Trophoblast cell (in vitro differentiated cells and primary cell): ENCODE measurements at regions not wholly inside any gene's neighbourhood (a gene's known extent, or its start where the extent isn't known, plus 50 kb on each side); places are given as distances from the start of the nearest gene placed in this dataset.
A peak's percentile ranks its signal among the peaks of the same experiment; 100 is the strongest.

Experiments
- DNase-seq, 2 donors: peaks; one replicate each; pipeline ENCODE4 v3.0.0-alpha.2; 2016
- H2AFZ ChIP-seq: 2 replicates; pipeline ENCODE4 v1.6.1; 2013; ENCODE audit warnings: low read length, moderate library complexity, mild to moderate bottlenecking; ENCODE audit not compliant: insufficient read depth, poor library complexity
- H2AK5ac ChIP-seq: 2 replicates; pipeline ENCODE4 v1.6.1; 2013; ENCODE audit warnings: mild to moderate bottlenecking, low read length
- H2BK120ac ChIP-seq: 2 replicates; pipeline ENCODE4 v1.6.1; 2013; ENCODE audit warnings: low read length, mild to moderate bottlenecking, moderate library complexity; ENCODE audit not compliant: insufficient read depth, poor library complexity
- H2BK12ac ChIP-seq: 2 replicates; pipeline ENCODE4 v1.6.1; 2013; ENCODE audit warnings: mild to moderate bottlenecking, low read length, moderate library complexity
- H2BK5ac ChIP-seq: 2 replicates; pipeline ENCODE4 v1.6.1; 2013; ENCODE audit warnings: low read length, low read depth, moderate library complexity, mild to moderate bottlenecking; ENCODE audit not compliant: poor library complexity
- H3K14ac ChIP-seq: 2 replicates; pipeline ENCODE4 v1.6.1; 2013; ENCODE audit warnings: mild to moderate bottlenecking, low read length
- H3K18ac ChIP-seq: 2 replicates; pipeline ENCODE4 v1.6.1; 2013; ENCODE audit warnings: mild to moderate bottlenecking, low read length
- H3K23ac ChIP-seq: 2 replicates; pipeline ENCODE4 v1.6.1; 2013; ENCODE audit warnings: low read length
- H3K27ac ChIP-seq: 2 replicates; pipeline ENCODE4 v1.5.1; 2013; ENCODE audit warnings: low read depth, mild to moderate bottlenecking, inconsistent platforms, low read length, moderate library complexity
- H3K27me3 ChIP-seq: 2 replicates; pipeline ENCODE4 v1.6.1; 2013; ENCODE audit warnings: inconsistent platforms, mild to moderate bottlenecking, low read length, moderate library complexity; ENCODE audit not compliant: insufficient read depth
- H3K36me3 ChIP-seq, 2 experiments: 1 replicate in 1 of 2; 2 replicates in 1 of 2; pipeline ENCODE4 v1.6.1; 2013; ENCODE audit warnings: low read length in 2 of 2, mild to moderate bottlenecking in 2 of 2, moderate library complexity in 1 of 2; ENCODE audit not compliant: insufficient read depth in 2 of 2, control insufficient read depth in 1 of 2
- H3K4ac ChIP-seq: 2 replicates; pipeline ENCODE4 v1.6.1; 2013; ENCODE audit warnings: low read depth, mild to moderate bottlenecking, low read length, moderate library complexity
- H3K4me1 ChIP-seq, 2 experiments: 1 replicate in 1 of 2; 2 replicates in 1 of 2; pipeline ENCODE4 v1.6.1; 2013; ENCODE audit warnings: low read length in 2 of 2, mild to moderate bottlenecking in 2 of 2, moderate library complexity in 1 of 2; ENCODE audit not compliant: insufficient read depth in 2 of 2, control insufficient read depth in 1 of 2
- H3K4me2 ChIP-seq: 2 replicates; pipeline ENCODE4 v1.6.1; 2013; ENCODE audit warnings: inconsistent platforms, mild to moderate bottlenecking, low read length, moderate library complexity
- H3K4me3 ChIP-seq: 2 replicates; pipeline ENCODE4 v1.5.1; 2013; ENCODE audit warnings: mild to moderate bottlenecking, low read depth, low read length, inconsistent platforms
- H3K79me1 ChIP-seq: one replicate; pipeline ENCODE4 v1.6.1; 2013; ENCODE audit warnings: low read length
- H3K79me2 ChIP-seq: 2 replicates; pipeline ENCODE4 v1.6.1; 2013; ENCODE audit warnings: low read length, mild to moderate bottlenecking; ENCODE audit not compliant: control insufficient read depth, insufficient read depth, poor library complexity
- H3K9ac ChIP-seq: 2 replicates; pipeline ENCODE4 v1.6.1; 2013; ENCODE audit warnings: mild to moderate bottlenecking, low read length
- H3K9me3 ChIP-seq: 2 replicates; pipeline ENCODE4 v1.6.1; 2013; ENCODE audit warnings: low read depth, mild to moderate bottlenecking, control low read depth, inconsistent platforms, low read length; ENCODE audit not compliant: insufficient read depth
- H4K12ac ChIP-seq: 2 replicates; pipeline ENCODE4 v1.6.1; 2013; ENCODE audit warnings: low read depth, mild to moderate bottlenecking, low read length, moderate library complexity
- H4K8ac ChIP-seq: 2 replicates; pipeline ENCODE4 v1.6.1; 2013; ENCODE audit warnings: low read depth, mild to moderate bottlenecking, low read length, moderate library complexity
- H4K91ac ChIP-seq: one replicate; pipeline ENCODE4 v1.6.1; 2013; ENCODE audit warnings: low read depth, mild to moderate bottlenecking, low read length, moderate library complexity
- WGBS: extraction: QIAGEN DNeasy Blood & Tissue Kit; methylation state at CpG from one replicate; pipeline ENCODE4 v1.1.7; 2013; ENCODE audit warnings: missing lambda C conversion rate; ENCODE audit not compliant: insufficient read length, insufficient coverage; ENCODE audit errors: extremely low coverage; 5-methylcytosine and 5-hydroxymethylcytosine counted together

DNA sequence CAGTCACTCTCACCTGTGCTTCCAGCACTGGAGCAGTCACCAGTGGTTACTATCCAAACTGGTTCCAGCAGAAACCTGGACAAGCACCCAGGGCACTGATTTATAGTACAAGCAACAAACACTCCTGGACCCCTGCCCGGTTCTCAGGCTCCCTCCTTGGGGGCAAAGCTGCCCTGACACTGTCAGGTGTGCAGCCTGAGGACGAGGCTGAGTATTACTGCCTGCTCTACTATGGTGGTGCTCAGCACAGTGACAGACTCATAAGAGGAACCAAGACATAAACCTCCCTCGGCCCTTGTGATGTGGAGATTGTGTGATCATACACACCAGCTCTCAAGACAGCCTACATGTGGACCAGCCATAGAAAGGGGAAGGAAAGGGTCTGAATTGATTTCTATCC lies 113.3 kb downstream of the ZNF280B start:
- no peak overlapping the region for H2BK5ac ChIP-seq
- peaks cover 9% of the 10 kb centered on the region for H3K79me1 ChIP-seq
- H3K4me1 ChIP-seq: peaks cover 12 to 15% of the 10 kb centered on the region in 2 experiments
- no peak overlapping the region for H3K4ac ChIP-seq
- no peak overlapping the region for H3K9ac ChIP-seq
- no peak overlapping the region for H3K27ac ChIP-seq
- peaks cover 3% of the 10 kb centered on the region for H3K79me2 ChIP-seq
- no peak overlapping the region for H2BK120ac ChIP-seq
- peaks cover 5% of the 10 kb centered on the region for H3K9me3 ChIP-seq
- no peaks in the 10 kb centered on the region for H3K27me3 ChIP-seq
- WGBS: no CpG with 5 or more reads among the region's 3 CpGs
- no peak overlapping the region for H4K12ac ChIP-seq
- no peak overlapping the region for H3K4me3 ChIP-seq
- no peak overlapping the region for H2AFZ ChIP-seq
- DNase-seq: no peak
- no peak overlapping the region for H2AK5ac ChIP-seq
- no peaks in the 10 kb centered on the region for H3K36me3 ChIP-seq
- no peak overlapping the region for H4K91ac ChIP-seq
- H3K23ac ChIP-seq: no peak overlapping the region
- no peak overlapping the region for H3K4me2 ChIP-seq
- H3K18ac ChIP-seq: no peak overlapping the region
- peak overlapping the region; percentile 27 for H2BK12ac ChIP-seq
- H3K14ac ChIP-seq: no peak overlapping the region
- H4K8ac ChIP-seq: no peak overlapping the region

DNA sequence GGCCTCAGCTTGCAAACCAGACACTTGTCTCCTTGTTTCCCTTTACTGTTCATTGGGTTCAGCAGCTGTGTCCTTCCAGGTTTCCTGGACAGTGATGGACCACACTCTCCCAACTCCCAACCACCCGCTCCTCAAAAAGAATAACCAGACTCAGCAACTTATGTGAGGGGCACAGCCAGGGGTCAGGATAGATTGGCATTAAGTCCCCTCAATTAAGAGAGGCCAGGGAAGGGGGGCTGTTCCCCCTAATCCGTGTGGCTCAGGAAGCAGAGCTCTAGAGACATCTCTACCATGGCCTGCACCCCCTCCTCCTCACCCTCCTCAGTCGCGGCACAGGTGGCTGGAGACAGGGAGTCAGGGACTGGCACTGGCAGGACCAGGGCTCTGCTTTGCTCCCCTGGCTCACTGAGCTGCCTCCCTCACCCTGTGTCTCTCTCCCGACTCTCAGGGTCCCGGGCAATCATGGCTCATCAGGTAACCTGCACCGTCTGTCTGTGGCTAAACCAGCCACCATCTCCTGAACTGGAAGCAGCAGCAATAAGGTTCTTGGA lies 111.7 kb downstream of the ZNF280B start:
- peak overlapping the region; percentile 15 for H4K8ac ChIP-seq
- H4K12ac ChIP-seq: no peak overlapping the region
- H3K23ac ChIP-seq: no peak overlapping the region
- no peak overlapping the region for H3K4me3 ChIP-seq
- no peaks in the 10 kb centered on the region for H3K36me3 ChIP-seq
- H3K79me2 ChIP-seq: peaks cover 3% of the 10 kb centered on the region
- no peaks in the 10 kb centered on the region for H3K27me3 ChIP-seq
- no peak overlapping the region for H3K9ac ChIP-seq
- peak overlapping the region; percentile 19 for H3K14ac ChIP-seq
- H3K27ac ChIP-seq: peak overlapping the region; percentile 58
- H2BK120ac ChIP-seq: peak overlapping the region; percentile 10
- H3K18ac ChIP-seq: no peak overlapping the region
- peaks cover 12 to 15% of the 10 kb centered on the region in 2 experiments for H3K4me1 ChIP-seq
- H3K79me1 ChIP-seq: peaks cover 9% of the 10 kb centered on the region
- peaks cover 5% of the 10 kb centered on the region for H3K9me3 ChIP-seq
- WGBS: no CpG with 5 or more reads among the region's 7 CpGs
- peak overlapping the region; percentile 3 for H4K91ac ChIP-seq
- H2AK5ac ChIP-seq: no peak overlapping the region
- no peak overlapping the region for H3K4ac ChIP-seq
- no peak overlapping the region for H2BK12ac ChIP-seq
- peak overlapping the region; percentile 0 for H2BK5ac ChIP-seq
- DNase-seq: no peak
- H3K4me2 ChIP-seq: no peak overlapping the region
- H2AFZ ChIP-seq: no peak overlapping the region

DNA sequence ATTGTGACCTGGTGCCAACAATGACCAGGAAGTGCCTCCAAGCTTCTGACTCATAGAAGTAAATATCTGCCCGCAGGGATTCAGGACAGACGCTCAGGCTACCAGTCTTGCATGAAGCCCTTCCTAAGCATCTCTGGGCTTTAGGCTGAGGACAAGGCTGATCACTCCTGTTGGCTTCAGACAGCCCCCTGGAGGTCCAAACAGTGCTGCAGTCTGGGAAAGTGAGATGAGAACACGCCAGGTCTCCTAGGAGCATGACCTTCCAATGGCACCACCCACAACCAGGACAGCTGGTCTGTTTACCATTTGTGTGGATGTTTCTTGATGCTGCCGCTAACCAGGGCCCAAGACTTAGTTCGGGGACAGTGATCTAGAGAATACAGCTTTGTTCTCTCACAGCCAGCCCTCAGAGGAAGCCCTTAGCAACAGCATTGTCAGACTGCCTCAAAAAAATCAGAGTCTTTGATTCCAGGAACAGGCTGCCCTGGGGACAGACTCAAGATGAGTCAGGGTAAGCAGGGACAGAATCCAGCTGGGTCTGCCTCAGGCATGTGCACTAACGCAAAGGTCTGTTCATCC lies 111.2 kb downstream of the ZNF280B start:
- H3K27me3 ChIP-seq: no peaks in the 10 kb centered on the region
- no peak overlapping the region for H4K8ac ChIP-seq
- H3K4me2 ChIP-seq: no peak overlapping the region
- H3K9me3 ChIP-seq: peaks cover 2% of the 10 kb centered on the region
- peak; percentile 94 to 98 for DNase-seq
- no peak overlapping the region for H3K14ac ChIP-seq
- no peak overlapping the region for H2AK5ac ChIP-seq
- H3K79me2 ChIP-seq: peaks cover 3% of the 10 kb centered on the region
- no peak overlapping the region for H4K91ac ChIP-seq
- no peak overlapping the region for H3K23ac ChIP-seq
- H3K36me3 ChIP-seq: no peaks in the 10 kb centered on the region
- no peak overlapping the region for H2BK12ac ChIP-seq
- H3K4me1 ChIP-seq: peaks cover 12 to 15% of the 10 kb centered on the region in 2 experiments
- H3K27ac ChIP-seq: peak overlapping the region; percentile 58
- no peak overlapping the region for H3K4me3 ChIP-seq
- H3K9ac ChIP-seq: no peak overlapping the region
- peak overlapping the region; percentile 14 for H2BK5ac ChIP-seq
- H2AFZ ChIP-seq: no peak overlapping the region
- H3K4ac ChIP-seq: no peak overlapping the region
- no peak overlapping the region for H2BK120ac ChIP-seq
- H4K12ac ChIP-seq: no peak overlapping the region
- WGBS: no CpG with 5 or more reads among the region's 6 CpGs
- peaks cover 9% of the 10 kb centered on the region for H3K79me1 ChIP-seq
- no peak overlapping the region for H3K18ac ChIP-seq

DNA sequence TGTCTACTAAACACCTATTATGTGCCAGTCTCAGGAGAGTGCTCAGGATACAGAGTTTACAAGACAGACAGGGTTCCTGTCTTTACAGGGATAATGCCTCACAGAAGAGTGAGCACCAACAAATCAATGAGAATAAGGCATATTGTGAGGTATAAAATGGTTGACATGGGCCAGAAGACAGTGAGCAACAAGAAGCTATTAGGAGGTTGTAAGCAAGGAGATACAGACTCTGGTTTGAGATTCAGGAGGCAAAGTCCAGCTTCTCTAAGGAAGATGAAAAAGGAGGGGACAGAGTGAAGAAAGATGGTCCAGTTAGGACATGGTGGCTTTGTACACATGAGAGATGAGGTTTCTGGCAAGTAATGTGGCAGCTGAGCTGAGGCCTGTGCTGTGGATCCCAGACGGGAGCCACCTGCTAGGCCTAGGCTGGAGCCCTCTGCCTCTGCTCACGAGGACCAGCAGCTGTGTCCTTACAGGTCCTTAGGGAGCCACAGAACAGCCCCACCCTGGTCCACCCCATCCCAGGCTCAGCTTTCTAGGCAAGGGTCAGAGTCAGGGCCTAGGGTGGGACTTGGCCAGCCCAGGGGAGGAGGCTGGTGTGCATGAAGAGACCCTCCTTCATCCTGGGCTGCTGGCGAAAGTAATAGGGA lies 110.5 kb downstream of the ZNF280B start:
- no peak overlapping the region for H3K4me2 ChIP-seq
- no peaks in the 10 kb centered on the region for H3K27me3 ChIP-seq
- peak overlapping the region; percentile 49 for H3K27ac ChIP-seq
- H3K9me3 ChIP-seq: peaks cover 2% of the 10 kb centered on the region
- H3K4ac ChIP-seq: no peak overlapping the region
- H2AK5ac ChIP-seq: peak overlapping the region; percentile 6
- no CpG with 5 or more reads among the region's 3 CpGs for WGBS
- H3K79me1 ChIP-seq: peaks cover 9% of the 10 kb centered on the region
- H3K9ac ChIP-seq: no peak overlapping the region
- H2BK12ac ChIP-seq: peak overlapping the region; percentile 37
- peak overlapping the region; percentile 25 for H3K18ac ChIP-seq
- no peak overlapping the region for H4K12ac ChIP-seq
- peak overlapping the region; percentile 59 for H4K91ac ChIP-seq
- H3K14ac ChIP-seq: peak overlapping the region; percentile 46
- H4K8ac ChIP-seq: peak overlapping the region; percentile 2
- peaks cover 12 to 15% of the 10 kb centered on the region in 2 experiments for H3K4me1 ChIP-seq
- DNase-seq: peak in 1 of 2 donors; percentile 24
- peak overlapping the region; percentile 77 for H2BK120ac ChIP-seq
- no peaks in the 10 kb centered on the region for H3K36me3 ChIP-seq
- H3K79me2 ChIP-seq: peaks cover 3% of the 10 kb centered on the region
- H2AFZ ChIP-seq: no peak overlapping the region
- peak overlapping the region; percentile 36 for H2BK5ac ChIP-seq
- H3K23ac ChIP-seq: no peak overlapping the region
- no peak overlapping the region for H3K4me3 ChIP-seq
